Endothelial cell of umbilical vein (primary cell): ENCODE measurements at regions not wholly inside any gene's neighbourhood (a gene's known extent, or its start where the extent isn't known, plus 50 kb on each side); places are given as distances from the start of the nearest gene placed in this dataset.

Source experiments
- POLR2A ChIP-seq: IDR thresholded peaks from 2 replicates; pipeline ENCODE4 v1.6.1; 2012; ENCODE audit warnings: low read depth, mild to moderate bottlenecking, control low read depth, low read length
- POLR2AphosphoS5 ChIP-seq: IDR thresholded peaks from 2 replicates; pipeline ENCODE4 v1.6.1; 2012; ENCODE audit warnings: low read depth, mild to moderate bottlenecking, control low read depth, low read length, moderate library complexity; ENCODE audit not compliant: insufficient read depth
- TF ChIP-seq, protein P1 (sequence below), 2 donors: IDR thresholded peaks; 1 replicate in 1 of 2; 2 replicates in 1 of 2; pipeline ENCODE4 v1.5.1; 2011; ENCODE audit warnings: low read length in 2 of 2, mild to moderate bottlenecking in 2 of 2, moderate library complexity in 2 of 2, control low read depth in 1 of 2, inconsistent platforms in 1 of 2, low read depth in 1 of 2; ENCODE audit not compliant: insufficient read depth in 1 of 2; ENCODE audit errors: extremely low read depth in 1 of 2
- TF ChIP-seq, protein P2 (sequence below): IDR thresholded peaks from 2 replicates; pipeline ENCODE4 v1.6.1; 2011; ENCODE audit not compliant: insufficient read depth, insufficient read length

DNA sequence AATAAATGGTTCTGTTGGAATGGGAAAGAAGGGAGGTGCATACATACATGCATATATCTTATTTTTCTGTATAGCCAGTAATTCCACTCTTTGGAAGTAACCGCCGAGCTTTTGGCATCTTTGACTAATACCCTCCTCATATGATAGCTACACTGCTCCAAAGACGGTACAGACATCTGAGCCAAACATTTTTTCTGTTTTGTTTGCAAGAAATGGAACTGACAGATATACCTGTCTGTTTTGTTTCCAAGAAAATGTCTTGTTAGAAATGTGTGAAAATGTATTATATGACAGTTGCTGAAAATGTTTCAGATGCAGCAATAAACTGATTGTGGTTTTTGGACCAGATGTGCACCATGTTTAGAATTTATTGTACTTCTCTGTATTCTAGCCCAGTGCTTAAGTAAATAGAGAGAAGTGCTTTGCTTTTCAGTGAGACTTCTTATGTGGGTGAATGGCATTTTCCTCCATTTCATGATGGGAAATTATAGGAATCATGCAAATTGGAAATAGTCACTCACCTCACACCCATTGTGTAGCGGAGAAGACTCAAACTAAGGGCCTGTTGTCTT is 396.9 kb downstream of the KCNRG start:
- TF ChIP-seq POLR2A (no peak), POLR2AphosphoS5 (no peak)
- TF ChIP-seq, protein P1, sequence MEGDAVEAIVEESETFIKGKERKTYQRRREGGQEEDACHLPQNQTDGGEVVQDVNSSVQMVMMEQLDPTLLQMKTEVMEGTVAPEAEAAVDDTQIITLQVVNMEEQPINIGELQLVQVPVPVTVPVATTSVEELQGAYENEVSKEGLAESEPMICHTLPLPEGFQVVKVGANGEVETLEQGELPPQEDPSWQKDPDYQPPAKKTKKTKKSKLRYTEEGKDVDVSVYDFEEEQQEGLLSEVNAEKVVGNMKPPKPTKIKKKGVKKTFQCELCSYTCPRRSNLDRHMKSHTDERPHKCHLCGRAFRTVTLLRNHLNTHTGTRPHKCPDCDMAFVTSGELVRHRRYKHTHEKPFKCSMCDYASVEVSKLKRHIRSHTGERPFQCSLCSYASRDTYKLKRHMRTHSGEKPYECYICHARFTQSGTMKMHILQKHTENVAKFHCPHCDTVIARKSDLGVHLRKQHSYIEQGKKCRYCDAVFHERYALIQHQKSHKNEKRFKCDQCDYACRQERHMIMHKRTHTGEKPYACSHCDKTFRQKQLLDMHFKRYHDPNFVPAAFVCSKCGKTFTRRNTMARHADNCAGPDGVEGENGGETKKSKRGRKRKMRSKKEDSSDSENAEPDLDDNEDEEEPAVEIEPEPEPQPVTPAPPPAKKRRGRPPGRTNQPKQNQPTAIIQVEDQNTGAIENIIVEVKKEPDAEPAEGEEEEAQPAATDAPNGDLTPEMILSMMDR (IDR thresholded peaks at IDR 0.05; ENCODE audit: extremely low read depth in 1 of 2, insufficient read depth in 1 of 2, low read depth in 1 of 2, low read length in 2 of 2) = no peak
- TF ChIP-seq, protein P2, sequence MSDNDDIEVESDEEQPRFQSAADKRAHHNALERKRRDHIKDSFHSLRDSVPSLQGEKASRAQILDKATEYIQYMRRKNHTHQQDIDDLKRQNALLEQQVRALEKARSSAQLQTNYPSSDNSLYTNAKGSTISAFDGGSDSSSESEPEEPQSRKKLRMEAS = no peak
